ENCODE measurements at regions not wholly inside any gene's neighbourhood (a gene's known extent, or its start where the extent isn't known, plus 50 kb on each side); places are given as distances from the start of the nearest gene placed in this dataset.

DNA sequence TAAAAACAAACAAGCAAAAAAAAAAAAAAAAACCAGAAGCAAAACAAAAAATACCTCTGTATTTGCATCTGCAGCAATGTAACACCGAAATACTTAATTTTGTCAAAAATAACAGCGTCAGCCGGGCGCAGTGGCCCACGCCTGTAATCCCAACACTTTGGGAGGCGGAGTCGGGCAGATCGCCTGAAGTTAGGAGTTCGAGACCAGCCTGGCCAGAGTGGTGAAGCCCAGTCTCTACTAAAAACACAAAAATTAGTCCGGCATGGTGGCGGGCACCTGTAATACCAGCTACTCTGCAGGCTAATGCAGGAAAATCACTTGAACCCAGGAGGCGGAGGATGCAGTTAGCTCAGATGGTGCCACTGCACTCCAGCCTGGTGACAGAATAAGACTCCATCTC is 683.5 kb upstream of the CA10 start:
- no peak for DNase-seq (ENCODE audit: low read depth)
- TF ChIP-seq, protein P1, sequence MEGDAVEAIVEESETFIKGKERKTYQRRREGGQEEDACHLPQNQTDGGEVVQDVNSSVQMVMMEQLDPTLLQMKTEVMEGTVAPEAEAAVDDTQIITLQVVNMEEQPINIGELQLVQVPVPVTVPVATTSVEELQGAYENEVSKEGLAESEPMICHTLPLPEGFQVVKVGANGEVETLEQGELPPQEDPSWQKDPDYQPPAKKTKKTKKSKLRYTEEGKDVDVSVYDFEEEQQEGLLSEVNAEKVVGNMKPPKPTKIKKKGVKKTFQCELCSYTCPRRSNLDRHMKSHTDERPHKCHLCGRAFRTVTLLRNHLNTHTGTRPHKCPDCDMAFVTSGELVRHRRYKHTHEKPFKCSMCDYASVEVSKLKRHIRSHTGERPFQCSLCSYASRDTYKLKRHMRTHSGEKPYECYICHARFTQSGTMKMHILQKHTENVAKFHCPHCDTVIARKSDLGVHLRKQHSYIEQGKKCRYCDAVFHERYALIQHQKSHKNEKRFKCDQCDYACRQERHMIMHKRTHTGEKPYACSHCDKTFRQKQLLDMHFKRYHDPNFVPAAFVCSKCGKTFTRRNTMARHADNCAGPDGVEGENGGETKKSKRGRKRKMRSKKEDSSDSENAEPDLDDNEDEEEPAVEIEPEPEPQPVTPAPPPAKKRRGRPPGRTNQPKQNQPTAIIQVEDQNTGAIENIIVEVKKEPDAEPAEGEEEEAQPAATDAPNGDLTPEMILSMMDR (IDR thresholded peaks at IDR 0.05; ENCODE audit: insufficient read depth, low read depth, low read length, missing control alignments) = no peak
- no peak overlapping the region for H3K4me3 ChIP-seq (ENCODE audit: low read length)

DNA sequence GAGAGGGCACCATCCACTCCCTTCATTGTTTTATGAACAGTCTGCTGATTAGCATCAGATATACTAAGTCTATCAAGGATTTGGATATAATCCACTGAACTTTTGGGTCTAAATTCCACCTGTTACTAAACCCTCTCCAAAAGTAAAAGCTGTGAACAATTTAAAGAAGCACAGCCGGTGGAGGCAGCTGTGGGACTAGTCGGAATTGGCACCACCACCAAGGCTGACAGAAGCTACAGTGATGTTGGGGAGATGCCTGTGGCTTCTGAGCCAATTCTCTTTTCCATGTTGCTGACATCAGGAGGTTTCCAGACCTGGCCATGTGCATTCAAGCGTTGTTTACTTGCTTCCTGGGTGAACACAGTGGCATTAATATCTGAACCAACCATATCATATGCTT is 679.0 kb upstream of the CA10 start:
- H3K4me3 ChIP-seq (ENCODE audit: low read length) = no peak overlapping the region
- DNase-seq (ENCODE audit: low read depth) = no peak
- TF ChIP-seq, protein P1 (IDR thresholded peaks at IDR 0.05; ENCODE audit: insufficient read depth, low read depth, low read length, missing control alignments) = no peak

DNA sequence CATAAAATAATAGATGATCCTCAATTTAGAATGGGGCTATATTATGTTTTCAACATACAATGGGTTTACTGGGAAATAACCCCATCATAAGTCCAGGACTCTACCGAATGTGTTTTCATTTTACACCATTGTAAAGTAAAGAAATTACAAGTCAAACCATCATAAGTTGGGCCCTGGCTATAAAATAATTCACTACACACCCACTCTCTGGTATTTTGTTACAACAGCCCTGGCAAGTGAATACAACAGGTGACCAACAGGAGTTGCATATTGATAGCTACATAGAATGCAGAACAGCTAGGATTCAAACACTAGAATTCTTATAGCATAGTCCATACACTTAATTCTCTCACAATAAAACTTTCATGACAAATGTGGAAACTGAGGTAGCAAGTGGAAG is 673.0 kb upstream of the CA10 start:
- TF ChIP-seq, protein P1 (IDR thresholded peaks at IDR 0.05; ENCODE audit: insufficient read depth, low read depth, low read length, missing control alignments) = no peak
- DNase-seq (ENCODE audit: low read depth) = no peak
- no peak overlapping the region for H3K4me3 ChIP-seq (ENCODE audit: low read length)

DNA sequence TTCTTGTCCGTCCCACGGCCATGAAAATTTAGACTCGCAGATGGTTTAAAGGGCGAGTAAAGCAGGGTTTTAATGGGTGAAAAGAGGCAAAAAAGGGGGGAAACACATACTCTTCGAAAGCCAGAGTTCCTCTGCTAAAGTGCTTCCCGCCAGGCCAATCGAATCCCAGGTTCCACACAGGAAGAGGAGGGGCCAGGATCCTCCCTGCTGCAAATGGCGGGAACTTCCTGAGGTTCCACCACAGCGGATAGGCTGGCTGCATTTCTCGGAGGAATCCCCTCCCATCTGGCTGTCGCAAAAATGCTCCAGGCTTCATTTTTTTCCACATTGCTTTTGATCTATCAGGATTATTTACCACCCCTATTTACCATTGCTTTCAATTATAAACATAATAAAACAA is 670.1 kb upstream of the CA10 start:
- no peak overlapping the region for H3K4me3 ChIP-seq (ENCODE audit: low read length)
- DNase-seq (ENCODE audit: low read depth) = no peak
- TF ChIP-seq, protein P1 (IDR thresholded peaks at IDR 0.05; ENCODE audit: insufficient read depth, low read depth, low read length, missing control alignments) = no peak

DNA sequence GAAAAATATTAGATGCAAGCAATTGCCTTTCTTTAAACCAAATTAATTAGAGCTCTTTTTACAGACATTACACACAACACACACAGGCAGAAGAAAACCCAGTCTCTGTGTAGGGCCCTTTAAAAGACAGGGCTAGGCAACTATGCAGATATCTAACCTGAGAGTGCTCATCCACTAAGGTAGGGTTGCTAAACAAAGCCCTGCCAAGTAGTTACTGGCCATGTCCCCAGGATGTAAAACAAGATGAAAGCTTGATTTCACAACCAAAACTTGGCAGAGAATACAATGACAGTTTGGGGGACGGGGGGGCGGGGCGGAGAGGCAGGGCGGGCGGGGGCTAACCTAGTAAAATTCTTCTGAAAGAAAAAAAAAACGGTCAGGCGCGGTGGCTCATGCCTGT is 669.0 kb upstream of the CA10 start:
- no peak for DNase-seq (ENCODE audit: low read depth)
- no peak overlapping the region for H3K4me3 ChIP-seq (ENCODE audit: low read length)
- TF ChIP-seq, protein P1 (IDR thresholded peaks at IDR 0.05; ENCODE audit: insufficient read depth, low read depth, low read length, missing control alignments) = no peak

DNA sequence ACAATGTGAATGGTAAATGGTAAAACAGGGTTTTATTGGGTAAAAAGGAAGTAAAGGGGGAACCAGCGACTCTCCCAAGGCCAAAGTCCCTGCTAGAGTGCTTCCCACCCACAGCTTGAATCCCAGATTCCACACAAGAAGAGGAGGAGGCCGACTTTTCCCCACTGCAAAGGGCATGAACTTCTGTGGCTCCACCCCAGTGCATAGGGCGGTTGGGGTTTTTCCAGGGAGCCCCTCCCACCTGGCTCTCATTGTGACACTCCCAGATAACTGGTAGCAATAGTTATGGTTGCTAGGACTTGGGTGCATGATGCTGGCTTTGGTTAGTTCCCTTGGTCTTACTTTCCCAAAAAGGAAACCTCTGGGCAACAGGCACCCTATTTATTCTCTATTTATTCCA is 666.0 kb upstream of the CA10 start:
- no peak for DNase-seq (ENCODE audit: low read depth)
- H3K4me3 ChIP-seq (ENCODE audit: low read length) = no peak overlapping the region
- TF ChIP-seq, protein P1 (IDR thresholded peaks at IDR 0.05; ENCODE audit: insufficient read depth, low read depth, low read length, missing control alignments) = no peak

DNA sequence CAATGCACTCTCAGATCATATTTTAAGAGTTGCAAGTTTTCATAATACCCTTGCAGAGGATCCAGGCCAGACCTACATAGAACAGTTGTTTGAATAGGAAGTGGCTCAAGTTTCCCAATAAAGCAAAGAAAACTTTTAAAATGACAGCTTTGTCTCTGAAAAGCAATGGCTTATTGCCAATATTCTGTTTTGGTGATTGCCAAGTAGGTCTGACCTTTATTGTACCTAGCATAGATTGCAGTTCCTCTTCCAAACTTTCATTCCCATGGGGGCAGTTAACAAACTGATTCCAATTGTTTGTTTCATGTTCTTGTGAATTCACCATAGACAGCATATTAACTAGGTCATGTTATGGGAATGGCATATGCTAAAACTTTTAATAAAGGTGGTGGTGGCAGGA is 664.6 kb upstream of the CA10 start:
- TF ChIP-seq, protein P1 (IDR thresholded peaks at IDR 0.05; ENCODE audit: insufficient read depth, low read depth, low read length, missing control alignments) = no peak
- DNase-seq (ENCODE audit: low read depth) = no peak
- H3K4me3 ChIP-seq (ENCODE audit: low read length) = no peak overlapping the region

Measured in epithelial cell of esophagus (primary cell).